Activated T-cell treated with anti-CD3 and anti-CD28 coated beads for 1 hour (primary cell): ENCODE measurements at regions not wholly inside any gene's neighbourhood (a gene's known extent, or its start where the extent isn't known, plus 50 kb on each side); places are given as distances from the start of the nearest gene placed in this dataset.
A peak's percentile ranks its signal among the peaks of the same experiment; 100 is the strongest.

Experiments
- DNase-seq: peaks from one replicate; pipeline ENCODE4 v3.0.0-alpha.2; 2020; ENCODE audit warnings: low read depth

DNA sequence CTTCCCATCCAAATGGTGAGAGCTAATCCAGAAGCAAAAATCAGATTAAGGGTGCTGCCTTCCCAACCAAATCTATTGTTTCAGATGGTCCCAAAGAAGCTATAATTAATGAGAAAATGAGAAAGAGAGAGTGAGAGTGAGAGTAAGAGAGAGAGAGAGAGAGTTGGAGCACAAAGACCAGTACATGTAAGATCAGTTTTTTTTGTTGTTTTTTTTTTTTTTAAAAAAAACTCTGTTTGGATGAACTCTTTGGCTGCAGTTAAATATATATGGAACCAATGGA is 305.6 kb downstream of the PTEN start:
- DNase-seq = no peak

DNA sequence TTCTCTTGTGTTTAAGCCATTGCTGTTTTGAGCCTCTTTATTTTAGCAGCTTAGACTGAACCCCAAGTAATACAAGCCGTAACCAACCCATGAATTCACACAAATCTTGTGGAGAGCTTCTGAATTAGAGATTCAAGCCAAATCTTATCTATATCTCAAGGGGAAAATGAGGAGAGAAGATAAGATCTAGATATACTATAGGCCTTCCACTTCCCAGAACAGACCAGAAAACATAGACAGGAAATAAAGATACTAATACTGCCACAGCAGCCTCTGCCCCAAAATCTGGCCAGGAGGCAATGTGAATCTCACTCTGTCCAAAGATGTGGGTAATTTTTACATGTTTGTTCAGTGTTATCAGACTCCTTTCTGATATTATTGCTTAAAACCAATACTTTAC is 307.2 kb downstream of the PTEN start:
- DNase-seq = no peak

DNA sequence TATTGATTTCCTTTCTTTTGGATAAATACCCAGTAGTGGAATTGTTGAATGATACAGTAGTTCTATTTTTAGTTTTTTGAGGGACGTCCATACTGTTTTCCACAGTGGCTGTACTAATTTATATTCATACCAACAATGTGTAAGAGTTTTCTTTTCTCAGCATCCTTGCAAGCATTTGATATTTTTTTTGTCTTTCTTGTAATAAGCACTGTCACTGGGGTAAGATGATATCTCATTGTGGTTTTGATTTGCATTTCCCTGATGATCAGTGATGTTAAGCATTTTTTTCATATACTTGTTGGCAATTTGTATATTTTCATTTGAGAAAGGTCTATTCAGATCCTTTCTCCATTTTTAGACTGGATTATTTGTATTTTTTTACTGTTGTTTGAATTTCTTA is 308.7 kb downstream of the PTEN start:
- DNase-seq = no peak

DNA sequence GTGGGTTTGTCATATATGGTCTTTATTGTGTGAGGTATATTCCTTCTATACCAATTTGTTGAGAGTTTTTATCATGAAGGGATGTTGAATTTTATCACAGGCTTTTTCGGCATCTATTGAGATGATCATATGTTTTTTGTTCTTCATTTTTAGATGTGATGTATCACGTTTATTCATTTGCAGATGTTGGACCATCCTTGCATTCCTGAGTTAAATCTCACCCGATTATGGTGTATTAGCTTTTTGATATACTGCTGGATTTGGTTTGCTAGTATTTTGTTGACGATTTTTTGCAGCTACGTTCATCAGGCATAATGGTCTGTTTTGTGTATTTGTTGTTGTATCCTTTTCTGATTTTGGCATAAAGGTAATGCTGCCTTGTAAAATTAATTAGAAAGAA is 311.0 kb downstream of the PTEN start:
- DNase-seq = no peak

DNA sequence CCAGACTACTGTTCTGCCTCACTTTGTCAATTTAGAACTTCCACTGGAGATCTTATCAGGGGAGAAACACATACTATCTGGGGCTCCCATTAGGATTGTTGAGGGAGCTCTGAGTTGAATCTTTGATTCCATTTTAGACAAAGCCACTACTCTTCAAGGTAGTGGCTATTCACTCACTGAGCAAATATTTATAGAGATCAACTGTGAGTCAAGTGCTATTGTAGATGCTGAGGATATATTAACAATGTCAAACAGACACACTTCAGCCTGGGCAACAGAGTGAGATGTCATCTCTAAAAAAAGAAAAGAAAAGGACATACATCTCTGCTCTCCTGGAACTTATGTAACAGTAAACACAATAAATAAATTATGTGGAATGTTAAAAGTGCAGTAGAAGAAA is 315.3 kb downstream of the PTEN start:
- no peak for DNase-seq

DNA sequence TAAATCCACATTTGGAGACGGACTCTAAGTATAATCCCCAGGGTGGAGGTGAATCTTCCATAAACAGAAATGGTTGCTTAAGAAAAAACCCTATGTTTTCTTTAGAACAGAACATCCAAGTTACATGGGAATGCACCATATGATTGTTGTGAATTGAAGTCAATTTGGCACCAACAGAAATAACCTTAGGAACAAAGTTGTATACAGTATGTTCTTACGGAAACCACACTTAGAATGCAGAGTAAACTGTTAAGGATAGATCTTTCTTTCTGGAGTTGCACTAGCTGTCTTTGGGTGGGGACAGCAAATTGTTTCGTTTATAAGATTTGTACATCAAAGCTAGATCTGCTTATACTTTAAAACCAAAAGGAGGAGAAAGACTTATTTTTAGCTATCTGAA is 316.4 kb downstream of the PTEN start:
- DNase-seq = no peak

DNA sequence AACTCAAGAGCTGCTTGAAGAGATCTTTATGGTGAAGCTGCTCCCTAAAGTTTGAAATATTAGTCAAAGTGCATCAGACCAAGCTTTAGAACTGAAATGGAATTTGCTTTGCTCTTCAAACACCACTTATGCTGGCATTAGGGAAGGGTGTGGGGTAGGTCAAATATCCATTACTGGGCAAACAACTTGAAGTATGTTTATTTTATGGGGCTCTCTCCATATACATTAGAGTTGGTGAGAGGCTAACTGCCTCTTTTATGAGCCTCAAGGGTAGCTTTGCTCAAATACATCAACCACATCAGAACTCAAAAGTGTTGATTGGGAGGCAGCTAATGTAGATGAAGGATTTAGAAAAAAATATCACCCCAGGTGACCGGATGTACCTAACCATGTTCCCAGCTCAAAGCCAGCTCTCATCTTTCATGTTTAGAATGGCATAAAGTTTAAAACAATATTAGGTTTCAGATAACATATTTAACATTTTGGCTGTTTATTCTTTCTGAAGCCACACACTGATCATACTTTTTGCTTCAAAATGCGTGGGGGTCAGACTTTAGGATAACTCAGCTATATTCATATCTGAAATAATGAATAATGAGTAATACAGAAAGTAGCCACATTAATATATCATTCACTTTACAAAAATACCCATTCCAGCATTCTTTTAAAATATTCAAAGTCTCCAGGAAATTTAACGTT is 318.6 kb downstream of the PTEN start:
- DNase-seq = no peak

DNA sequence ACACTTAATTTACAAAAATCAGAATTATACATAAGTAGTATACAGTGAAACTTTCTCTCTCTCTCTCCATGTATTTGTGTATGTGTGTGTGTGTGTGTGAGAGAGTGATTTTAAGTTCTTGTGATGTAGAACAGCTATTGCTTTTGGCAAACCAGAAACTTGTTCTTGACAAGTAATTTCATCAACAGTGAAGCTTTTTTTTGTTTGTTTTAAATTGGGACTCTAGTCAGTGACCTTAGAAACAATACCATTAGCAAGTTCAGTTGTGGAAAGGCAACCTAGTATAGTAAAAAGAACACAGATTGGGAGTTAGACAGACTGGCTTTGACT is 319.1 kb downstream of the PTEN start:
- DNase-seq = no peak

DNA sequence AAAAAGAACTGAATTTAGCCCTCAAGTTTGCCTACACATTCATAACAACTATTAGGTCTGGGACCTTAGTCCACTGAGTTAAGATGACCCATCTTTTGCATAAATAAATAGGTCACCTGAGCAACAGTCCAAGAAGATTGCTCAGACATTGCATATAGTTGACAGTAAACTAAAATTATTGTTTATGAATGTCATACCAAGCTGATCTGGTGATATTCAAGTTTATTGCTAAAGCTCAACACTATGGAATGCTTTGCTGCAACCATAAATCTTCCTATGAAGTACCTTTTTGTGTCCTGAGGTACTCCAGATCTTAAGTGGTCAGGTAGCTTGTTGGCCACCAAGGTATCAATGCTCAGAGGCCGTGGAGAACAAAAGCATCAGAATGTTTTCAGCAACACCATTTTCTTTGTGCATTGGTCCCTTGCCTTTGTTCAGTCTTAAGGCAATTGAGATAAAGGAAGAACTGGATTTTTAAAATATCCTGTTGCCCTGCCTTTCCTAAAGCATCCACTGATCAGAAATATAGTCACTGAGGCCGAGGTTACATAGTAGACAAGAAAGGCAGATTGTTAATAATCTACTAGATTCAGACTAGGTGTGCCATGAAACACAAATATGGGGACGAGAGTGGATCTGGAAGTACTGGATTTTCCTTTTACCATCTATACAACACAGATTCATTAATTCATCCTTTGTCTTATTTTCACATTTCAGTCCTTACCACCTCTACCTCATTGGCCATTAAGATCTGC is 321.3 kb downstream of the PTEN start:
- no peak for DNase-seq

DNA sequence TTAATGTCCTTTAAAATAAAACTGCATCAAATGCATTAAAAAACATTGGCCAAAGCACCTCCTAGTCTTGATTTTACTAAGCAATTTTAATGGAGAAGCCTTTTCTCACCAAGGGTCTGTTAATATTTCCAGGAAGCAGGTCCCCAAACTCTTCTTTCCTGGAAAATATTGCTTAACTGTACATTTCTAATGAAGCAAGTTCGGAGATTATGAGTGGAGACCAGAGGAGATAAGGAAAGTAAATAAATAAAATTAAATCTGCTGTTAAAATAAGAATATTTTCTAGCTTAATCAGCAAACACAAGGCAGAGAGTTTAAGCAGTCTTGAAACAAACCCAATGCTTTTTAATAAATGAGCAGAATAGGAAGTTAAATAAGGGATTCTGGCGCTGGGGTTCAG is 322.4 kb downstream of the PTEN start:
- no peak for DNase-seq

DNA sequence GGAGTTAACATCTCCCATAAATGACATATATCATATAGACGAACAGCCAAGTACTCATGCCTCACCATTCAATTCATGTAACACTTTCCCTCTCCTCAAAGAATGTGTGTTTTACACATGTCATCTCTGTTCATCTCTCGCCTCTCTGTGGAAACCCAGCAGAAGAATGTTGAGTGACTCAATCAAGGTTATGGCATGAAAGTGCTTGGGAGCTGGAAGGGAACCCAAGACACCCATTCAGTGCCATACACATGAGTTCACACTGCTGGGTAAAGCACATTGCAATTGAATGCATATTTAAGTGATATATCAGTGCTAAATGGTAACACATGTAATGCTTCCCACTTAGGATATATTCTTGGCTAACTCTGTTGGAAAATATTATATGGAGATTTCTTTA is 322.9 kb downstream of the PTEN start:
- no peak for DNase-seq

DNA sequence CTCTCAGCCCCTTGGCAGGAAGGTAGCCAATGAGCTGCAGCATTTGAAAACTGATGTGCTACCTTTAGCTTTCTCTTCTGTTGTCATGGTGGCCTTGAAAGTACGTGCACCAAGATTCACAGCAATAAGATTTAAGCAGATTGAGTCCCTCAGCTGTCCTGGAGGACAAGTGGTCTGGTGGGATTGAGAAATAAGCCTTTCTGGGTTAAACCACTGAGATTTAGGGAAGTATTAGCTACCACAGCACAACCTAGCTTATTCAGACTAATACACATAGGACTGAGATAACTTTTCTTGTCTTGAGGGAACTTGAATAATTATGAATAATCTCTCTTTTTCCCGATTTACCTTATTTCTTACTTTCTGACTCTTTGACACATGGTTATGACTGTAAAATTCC is 324.0 kb downstream of the PTEN start:
- no peak for DNase-seq

DNA sequence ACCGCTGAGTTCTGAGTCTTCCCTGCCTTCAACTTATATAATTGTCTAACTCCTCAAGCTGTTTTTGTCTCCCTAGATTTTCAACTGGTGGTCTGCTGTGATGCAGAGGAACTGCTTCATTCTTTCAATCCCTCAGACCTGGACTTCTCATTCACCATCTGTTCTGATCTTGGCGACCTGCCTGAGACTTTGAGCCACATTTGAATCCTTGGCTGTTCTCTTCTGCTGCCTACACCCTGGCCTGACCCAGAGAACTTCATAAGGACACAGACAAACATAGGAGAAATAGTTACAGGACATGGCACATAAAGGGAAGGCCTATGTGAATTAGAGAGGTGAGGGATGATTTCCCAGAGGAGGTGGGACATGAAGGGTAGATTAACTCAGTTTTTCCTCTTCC is 326.7 kb downstream of the PTEN start:
- no peak for DNase-seq

DNA sequence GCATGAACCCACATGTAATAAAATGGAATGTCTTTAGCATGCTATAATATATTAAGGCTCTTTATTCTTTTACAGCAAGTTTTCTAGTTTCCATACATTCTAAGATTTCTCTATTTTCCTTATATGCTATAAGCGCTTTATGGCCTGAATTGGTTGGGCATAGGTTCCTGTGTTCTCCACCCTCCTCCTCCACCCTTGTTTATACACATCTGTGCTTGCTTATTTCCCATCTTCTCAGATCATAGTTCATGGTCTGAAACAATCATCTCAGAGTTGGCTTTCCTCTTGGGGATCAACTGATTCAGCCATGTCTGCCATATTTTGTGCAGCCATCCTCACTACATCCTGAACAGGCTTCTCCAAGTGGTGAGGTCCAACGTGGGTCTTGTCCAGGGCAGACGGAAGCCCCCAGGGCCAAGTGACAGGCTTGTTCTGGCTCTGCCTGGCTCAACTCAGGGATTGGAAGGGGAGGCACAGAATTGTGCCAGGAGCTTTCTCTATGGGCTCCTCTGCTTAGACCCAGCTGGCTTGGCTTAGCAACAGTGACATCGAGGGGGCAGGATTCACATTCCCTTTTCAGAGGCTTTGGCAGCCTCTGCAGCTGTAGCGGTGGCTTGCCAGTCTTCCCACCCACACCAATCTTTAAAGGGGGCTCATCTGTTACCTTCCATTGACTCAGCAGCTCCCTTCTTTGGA is 327.3 kb downstream of the PTEN start:
- no peak for DNase-seq

DNA sequence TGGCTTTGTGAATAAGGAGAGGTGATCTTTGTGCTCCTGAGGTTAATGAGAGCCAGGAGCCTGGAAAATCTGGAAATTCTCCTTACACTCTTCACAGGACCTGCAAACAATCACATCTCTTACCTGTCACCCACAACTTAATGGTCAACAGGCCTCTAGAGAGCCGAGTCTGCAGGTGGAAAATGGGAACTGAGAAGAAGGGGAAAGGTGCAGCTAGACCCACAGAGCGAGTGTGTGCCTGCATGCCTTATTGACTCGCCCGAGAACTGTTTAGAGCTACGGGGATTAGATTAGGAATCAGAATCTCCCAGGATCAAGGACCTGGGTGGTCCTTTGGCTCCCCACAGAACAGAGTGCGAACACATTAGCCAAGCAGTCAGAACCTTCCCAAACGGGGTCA is 329.6 kb downstream of the PTEN start:
- DNase-seq = no peak

DNA sequence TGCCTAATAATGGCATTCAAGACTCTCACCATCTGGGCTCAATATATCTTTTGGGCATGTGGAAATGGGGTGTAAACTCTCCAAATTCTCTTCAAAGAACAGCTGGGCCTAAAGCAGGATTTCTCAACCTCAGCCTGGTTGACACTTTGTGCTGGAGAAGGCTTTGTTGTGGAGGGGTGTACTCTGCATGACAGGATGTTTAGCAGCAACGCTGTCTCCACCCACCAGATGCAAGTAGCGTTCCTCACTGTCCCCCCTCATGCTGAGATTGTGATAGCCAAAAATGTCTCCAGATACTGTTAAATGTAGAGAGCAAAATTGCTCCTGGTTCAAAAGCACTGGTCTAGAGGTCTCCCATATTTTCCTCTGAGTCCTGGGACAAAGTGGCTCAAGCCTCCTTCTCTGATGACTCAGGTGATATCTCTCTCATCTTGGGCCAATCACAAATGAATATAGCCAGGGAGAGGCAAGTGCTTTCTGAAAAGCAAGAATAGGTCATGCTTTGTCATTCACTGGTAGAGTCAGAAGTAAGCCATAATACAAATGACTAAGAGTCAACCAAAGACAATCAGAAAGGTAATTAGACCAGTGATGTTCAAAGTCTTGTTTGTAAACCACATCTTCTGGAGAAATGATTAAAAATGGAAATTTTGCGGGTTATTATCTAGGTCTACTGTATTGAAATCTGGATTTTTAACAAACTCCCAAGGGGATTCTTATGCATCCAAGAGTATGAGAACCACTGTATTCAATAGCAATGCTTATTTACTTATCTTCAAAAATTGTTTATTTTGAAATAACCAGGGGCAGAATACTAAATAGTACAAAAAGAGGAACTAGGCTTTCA is 330.8 kb downstream of the PTEN start:
- peak; percentile 16 for DNase-seq

DNA sequence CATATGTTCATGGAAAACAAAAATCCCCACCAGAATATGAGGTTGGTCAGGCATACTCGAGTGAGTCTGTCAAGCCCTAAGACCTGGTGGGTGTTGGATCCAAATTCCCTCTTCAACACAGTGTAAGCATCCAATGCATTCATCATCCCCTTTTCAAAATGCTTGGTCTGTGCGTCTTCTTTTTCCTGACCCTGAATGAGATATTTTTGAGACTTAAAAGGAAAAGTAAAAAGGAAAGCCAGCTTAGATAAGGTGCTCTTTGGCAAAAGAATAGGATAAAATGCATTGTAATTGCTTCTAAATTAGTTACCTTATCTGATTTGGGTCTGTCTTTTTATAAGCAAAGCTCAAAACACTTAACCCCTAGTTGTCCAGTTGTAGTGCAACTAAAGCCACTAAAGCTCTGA is 331.5 kb downstream of the PTEN start:
- no peak for DNase-seq

DNA sequence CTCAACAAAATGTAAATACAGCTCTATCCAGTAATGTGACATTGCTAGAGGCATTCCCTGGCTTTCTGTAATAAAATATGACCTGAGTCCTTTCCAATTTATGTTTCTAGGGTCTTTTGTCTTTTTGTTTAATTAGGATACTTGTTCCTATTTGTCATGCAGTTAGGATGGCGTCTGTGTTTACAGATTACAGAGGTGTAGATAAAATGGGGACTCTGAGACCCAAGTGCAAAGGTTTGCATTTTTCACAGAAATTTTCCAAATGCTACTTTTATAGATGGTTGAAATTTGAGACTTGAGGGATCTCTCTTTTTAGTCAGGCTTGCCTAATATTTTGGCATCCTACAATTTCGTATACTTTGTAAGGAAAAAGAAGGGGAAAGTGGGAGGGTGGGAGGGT is 332.4 kb downstream of the PTEN start:
- no peak for DNase-seq

DNA sequence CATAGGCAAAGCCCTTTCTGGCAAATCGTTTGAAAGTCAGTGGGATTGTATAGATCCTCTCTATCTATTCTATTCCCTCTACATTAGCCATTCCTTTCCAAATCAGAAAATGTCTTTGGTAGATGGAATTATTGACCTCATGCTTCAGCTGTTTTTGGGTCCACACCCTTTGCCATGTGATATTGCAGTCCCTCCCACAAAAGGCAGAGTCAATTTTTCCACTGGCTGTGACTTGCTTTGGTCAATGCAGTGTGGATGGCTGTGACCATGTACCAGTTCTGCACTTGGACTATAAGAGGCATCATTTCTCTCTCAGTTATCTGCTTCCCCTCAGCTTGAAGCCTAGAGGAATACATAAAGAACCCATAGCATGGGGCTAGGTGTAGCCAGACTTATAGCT is 332.9 kb downstream of the PTEN start:
- no peak for DNase-seq

DNA sequence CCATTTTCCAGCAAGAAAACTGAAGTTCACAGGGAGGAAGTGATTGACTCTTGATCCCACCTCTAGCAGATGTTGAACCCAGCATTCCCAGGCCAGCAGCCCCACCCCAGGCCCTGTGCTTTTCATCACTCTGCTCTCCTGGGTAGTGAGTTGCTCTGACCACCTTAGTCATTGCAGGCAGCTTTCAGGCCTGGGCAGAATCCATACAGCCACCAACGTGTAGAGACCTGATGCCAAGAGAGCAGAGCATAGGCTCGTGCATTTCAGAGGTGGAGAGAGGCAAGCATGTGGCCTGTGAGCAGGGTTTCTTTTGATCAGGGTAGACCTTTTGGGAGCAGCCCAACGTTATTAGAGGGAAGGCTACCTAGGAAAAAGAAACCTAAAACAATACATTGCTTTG is 334.6 kb downstream of the PTEN start:
- DNase-seq = no peak

DNA sequence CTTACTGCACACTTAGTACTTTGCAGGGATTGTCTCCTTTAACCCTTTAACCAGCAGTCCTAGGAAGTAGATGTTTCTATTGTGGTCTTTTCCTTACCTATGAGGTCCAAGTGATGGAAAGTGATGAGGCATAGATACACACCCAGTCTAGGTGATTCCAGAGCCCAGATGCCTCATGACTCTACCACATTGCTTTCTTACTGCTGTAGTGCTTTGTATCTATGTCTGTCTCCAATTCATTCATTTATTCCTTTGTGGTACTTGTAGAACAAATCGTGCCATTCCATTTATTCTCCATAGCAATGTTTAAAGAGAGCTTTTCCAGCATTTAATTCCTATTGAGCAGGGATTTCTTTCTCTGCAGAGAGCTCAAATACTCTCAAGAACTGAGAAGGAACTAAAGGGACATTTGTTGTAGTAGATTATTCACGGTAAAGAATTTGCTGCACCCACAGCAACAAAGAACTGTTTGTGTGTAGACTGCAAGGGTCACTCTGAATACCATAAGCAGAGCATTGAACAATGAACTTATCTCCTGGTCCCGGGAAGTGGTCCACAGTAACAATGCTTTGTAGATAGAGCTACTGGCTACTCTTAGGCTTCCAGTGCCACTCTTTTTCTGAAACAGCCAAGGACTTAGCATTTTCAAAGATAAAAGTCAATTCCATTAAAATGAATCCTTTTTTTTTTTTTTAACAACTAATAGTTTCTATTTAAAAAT is 337.0 kb downstream of the PTEN start:
- no peak for DNase-seq

DNA sequence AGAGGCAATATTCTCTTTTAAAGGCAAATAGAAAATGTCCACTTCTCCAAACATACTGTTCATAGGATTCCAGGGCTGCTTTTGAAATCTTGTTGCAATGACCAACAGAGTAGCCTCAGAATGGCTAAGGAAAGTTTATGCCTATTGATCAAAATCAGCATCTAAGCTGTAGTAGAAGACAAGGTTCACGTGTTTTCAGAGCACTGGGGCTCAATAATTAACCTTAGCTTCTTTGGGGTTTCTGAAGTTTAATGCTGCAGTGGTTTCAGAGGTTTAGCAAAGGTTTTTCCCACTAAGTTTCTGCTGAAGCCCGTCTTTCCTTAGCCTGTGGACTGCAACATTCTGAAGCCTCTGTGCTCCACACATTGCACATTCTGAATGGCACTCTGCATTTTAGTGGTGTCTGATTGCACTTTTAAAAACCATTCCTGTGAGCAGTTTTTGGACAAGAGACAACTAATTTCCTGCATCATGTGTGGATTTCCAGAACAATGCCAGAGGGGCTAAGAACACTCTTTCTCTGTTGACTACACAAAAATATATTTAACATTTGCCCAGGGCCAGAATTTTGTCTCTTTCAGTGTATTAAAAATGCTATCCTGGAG is 342.5 kb downstream of the PTEN start:
- no peak for DNase-seq
